Karpas-422 (cell line): ENCODE measurements at regions not wholly inside any gene's neighbourhood (a gene's known extent, or its start where the extent isn't known, plus 50 kb on each side); places are given as distances from the start of the nearest gene placed in this dataset.

Source experiments
- DNase-seq: peaks from one replicate; pipeline ENCODE4 v3.0.0-alpha.2; 2015
- H2AFZ ChIP-seq: fragments of 200-600 bp; sonication (generic); 2 replicates; pipeline ENCODE4 v1.6.1; 2014; ENCODE audit warnings: antibody characterized with exemption, low read length, mixed read lengths
- H3K27ac ChIP-seq: fragments of 200-600 bp; sonication (generic); 2 replicates; pipeline ENCODE4 v1.5.1; 2014; ENCODE audit warnings: mild to moderate bottlenecking, low read length, moderate library complexity
- H3K27me3 ChIP-seq: fragments of 200-600 bp; sonication (generic); 2 replicates; pipeline ENCODE4 v1.6.1; 2014; ENCODE audit warnings: low read length, mixed read lengths
- H3K36me3 ChIP-seq: fragments of 200-600 bp; sonication (generic); 2 replicates; pipeline ENCODE4 v1.6.1; 2014; ENCODE audit warnings: low read length, mixed read lengths; ENCODE audit not compliant: insufficient read depth
- H3K4me1 ChIP-seq: fragments of 200-600 bp; sonication (generic); 2 replicates; pipeline ENCODE4 v1.6.1; 2014; ENCODE audit warnings: mild to moderate bottlenecking, low read length, mixed read lengths
- H3K4me2 ChIP-seq: fragments of 200-600 bp; sonication (generic); 2 replicates; pipeline ENCODE4 v1.6.1; 2014; ENCODE audit warnings: low read length, low read depth, mild to moderate bottlenecking; ENCODE audit not compliant: poor library complexity, severe bottlenecking
- H3K4me3 ChIP-seq: fragments of 200-600 bp; sonication (generic); 2 replicates; pipeline ENCODE4 v1.5.1; 2014; ENCODE audit warnings: mild to moderate bottlenecking, antibody characterized with exemption, low read length, mixed read lengths
- H3K79me2 ChIP-seq: fragments of 200-600 bp; sonication (generic); 2 replicates; pipeline ENCODE4 v1.6.1; 2014; ENCODE audit warnings: mild to moderate bottlenecking, low read length, mixed read lengths
- H3K9ac ChIP-seq: fragments of 200-600 bp; sonication (generic); 2 replicates; pipeline ENCODE4 v1.6.0; 2014; ENCODE audit warnings: low read length
- H3K9me2 ChIP-seq: fragments of 200-600 bp; sonication (generic), shearing (Covaris generic); replicated peaks from 2 replicates; pipeline ENCODE4 v1.6.0; 2014; ENCODE audit warnings: mild to moderate bottlenecking, low read length, moderate library complexity; ENCODE audit not compliant: insufficient read depth
- H3K9me3 ChIP-seq: fragments of 300-700, 200-600 bp; sonication (generic); 2 replicates; pipeline ENCODE4 v1.6.1; 2014; ENCODE audit warnings: low read length, mixed read lengths
- H4K20me1 ChIP-seq: fragments of 200-600 bp; sonication (generic); 2 replicates; pipeline ENCODE4 v1.6.1; 2014; ENCODE audit warnings: mild to moderate bottlenecking, antibody characterized with exemption, low read length, low read depth; ENCODE audit not compliant: insufficient read depth

DNA sequence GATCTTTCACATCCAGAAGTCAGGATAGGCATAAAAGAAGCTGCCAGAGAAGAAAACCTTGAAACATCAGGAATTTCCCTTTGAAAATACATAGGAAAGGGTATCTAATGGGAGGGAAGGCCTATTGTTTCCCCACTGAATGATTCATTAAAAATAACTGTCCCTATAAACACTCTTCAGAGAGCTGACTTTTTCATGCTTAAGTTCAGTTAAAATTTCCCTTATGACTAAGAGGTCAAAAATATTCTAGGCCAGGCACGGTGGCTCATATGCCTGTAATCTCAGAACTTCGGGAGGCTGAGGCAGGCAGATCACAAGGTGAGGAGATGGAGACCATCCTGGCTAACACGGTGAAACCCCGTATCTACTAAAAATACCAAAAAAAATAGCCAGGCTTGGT lies 499.5 kb downstream of the ENC1 start:
- Histone ChIP-seq H3K36me3 (no peaks in the 10 kb centered on the region), H3K4me1 (no peaks in the 10 kb centered on the region), H2AFZ (no peak overlapping the region), H3K27ac (no peak overlapping the region), H3K9me2 (no peaks in the 10 kb centered on the region), H3K27me3 (no peaks in the 10 kb centered on the region), H3K79me2 (no peaks in the 10 kb centered on the region), H3K9me3 (no peaks in the 10 kb centered on the region), H3K4me2 (no peak overlapping the region), H3K9ac (no peak overlapping the region), H3K4me3 (no peak overlapping the region), H4K20me1 (no peaks in the 10 kb centered on the region)
- DNase-seq = no peak

GRCh38 chr5:74140409-74140808 lies 500.1 kb downstream of the ENC1 start:
- Histone ChIP-seq H4K20me1 (no peaks in the 10 kb centered on the region), H3K36me3 (no peaks in the 10 kb centered on the region), H3K4me2 (no peak overlapping the region), H3K4me1 (no peaks in the 10 kb centered on the region), H3K27ac (no peak overlapping the region), H3K79me2 (no peaks in the 10 kb centered on the region), H3K9me2 (no peaks in the 10 kb centered on the region), H3K9me3 (no peaks in the 10 kb centered on the region), H3K9ac (no peak overlapping the region), H2AFZ (no peak overlapping the region), H3K4me3 (no peak overlapping the region), H3K27me3 (no peaks in the 10 kb centered on the region)
- no peak for DNase-seq

DNA sequence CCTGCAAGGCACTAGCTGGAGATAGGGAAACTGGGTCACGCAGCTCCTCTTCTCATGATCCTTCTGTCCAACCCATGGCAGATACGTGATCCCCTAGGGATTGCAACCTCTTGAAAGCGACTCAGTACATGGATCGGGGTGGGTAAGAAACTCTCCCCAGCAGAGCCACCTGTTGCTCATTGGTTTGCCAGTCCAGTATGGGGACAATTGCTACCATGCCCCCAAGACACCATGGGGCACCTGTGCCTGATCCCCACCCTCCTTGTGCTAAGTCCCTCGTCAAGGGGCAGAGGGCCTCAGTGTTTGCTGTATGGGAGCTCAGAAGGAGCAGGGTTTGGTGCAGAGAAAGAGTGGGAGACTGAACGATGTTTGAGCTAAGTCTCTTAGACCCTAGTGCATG lies 500.9 kb downstream of the ENC1 start:
- no peak for DNase-seq
- Histone ChIP-seq H3K9me2 (no peaks in the 10 kb centered on the region), H3K36me3 (no peaks in the 10 kb centered on the region), H3K4me2 (no peak overlapping the region), H4K20me1 (no peaks in the 10 kb centered on the region), H3K4me3 (no peak overlapping the region), H3K79me2 (no peaks in the 10 kb centered on the region), H3K4me1 (no peaks in the 10 kb centered on the region), H3K9ac (no peak overlapping the region), H2AFZ (no peak overlapping the region), H3K27me3 (no peaks in the 10 kb centered on the region), H3K9me3 (no peaks in the 10 kb centered on the region), H3K27ac (no peak overlapping the region)

GRCh38 chr5:74138721-74139120 lies 501.8 kb downstream of the ENC1 start:
- no peaks in the 10 kb centered on the region for H3K79me2 ChIP-seq
- H3K9me3 ChIP-seq = no peaks in the 10 kb centered on the region
- no peaks in the 10 kb centered on the region for H4K20me1 ChIP-seq
- H3K36me3 ChIP-seq = no peaks in the 10 kb centered on the region
- H3K4me1 ChIP-seq = no peaks in the 10 kb centered on the region
- no peak overlapping the region for H3K27ac ChIP-seq
- no peaks in the 10 kb centered on the region for H3K9me2 ChIP-seq
- no peak overlapping the region for H3K4me2 ChIP-seq
- H3K9ac ChIP-seq = no peak overlapping the region
- H3K27me3 ChIP-seq = no peaks in the 10 kb centered on the region
- no peak for DNase-seq
- no peak overlapping the region for H3K4me3 ChIP-seq
- H2AFZ ChIP-seq = no peak overlapping the region

GRCh38 chr5:74136276-74136825 lies 504.2 kb downstream of the ENC1 start:
- no peak overlapping the region for H3K4me2 ChIP-seq
- H3K9me2 ChIP-seq = no peaks in the 10 kb centered on the region
- no peak for DNase-seq
- no peaks in the 10 kb centered on the region for H3K79me2 ChIP-seq
- H3K36me3 ChIP-seq = no peaks in the 10 kb centered on the region
- no peak overlapping the region for H3K27ac ChIP-seq
- no peaks in the 10 kb centered on the region for H3K9me3 ChIP-seq
- H2AFZ ChIP-seq = no peak overlapping the region
- no peak overlapping the region for H3K9ac ChIP-seq
- no peaks in the 10 kb centered on the region for H4K20me1 ChIP-seq
- H3K4me3 ChIP-seq = no peak overlapping the region
- no peaks in the 10 kb centered on the region for H3K4me1 ChIP-seq
- no peaks in the 10 kb centered on the region for H3K27me3 ChIP-seq

GRCh38 chr5:74135033-74135432 lies 505.5 kb downstream of the ENC1 start:
- H3K36me3 ChIP-seq = no peaks in the 10 kb centered on the region
- no peak overlapping the region for H3K4me2 ChIP-seq
- no peaks in the 10 kb centered on the region for H4K20me1 ChIP-seq
- no peaks in the 10 kb centered on the region for H3K4me1 ChIP-seq
- H3K9me2 ChIP-seq = no peaks in the 10 kb centered on the region
- H3K9me3 ChIP-seq = no peaks in the 10 kb centered on the region
- no peaks in the 10 kb centered on the region for H3K27me3 ChIP-seq
- no peak overlapping the region for H3K4me3 ChIP-seq
- no peak overlapping the region for H3K9ac ChIP-seq
- no peak for DNase-seq
- H3K27ac ChIP-seq = no peak overlapping the region
- H3K79me2 ChIP-seq = no peaks in the 10 kb centered on the region
- no peak overlapping the region for H2AFZ ChIP-seq

DNA sequence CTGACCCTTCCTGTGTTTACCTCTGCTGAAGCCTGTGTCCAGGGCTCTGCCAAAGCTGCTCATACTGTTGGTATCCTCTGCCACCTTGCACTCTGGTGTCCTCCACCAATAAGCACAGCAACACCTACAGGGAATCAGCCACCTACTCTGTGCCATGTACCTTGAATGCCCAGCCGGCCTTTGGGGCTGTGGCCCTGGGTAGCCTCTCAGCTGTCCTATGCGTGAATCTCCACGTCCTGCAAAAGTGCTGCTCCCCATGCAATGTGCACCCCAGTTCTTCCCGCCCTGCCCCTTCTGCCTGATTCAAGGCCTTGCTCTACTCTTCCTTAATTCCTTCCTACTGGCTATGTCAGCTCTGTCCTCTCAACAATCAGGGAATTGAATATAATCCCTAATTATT lies 506.5 kb downstream of the ARHGEF28 start:
- Histone ChIP-seq H3K36me3 (no peaks in the 10 kb centered on the region), H3K79me2 (no peaks in the 10 kb centered on the region), H3K4me1 (no peaks in the 10 kb centered on the region), H3K4me2 (no peak overlapping the region), H2AFZ (no peak overlapping the region), H3K27ac (no peak overlapping the region), H3K27me3 (no peaks in the 10 kb centered on the region), H3K4me3 (no peak overlapping the region), H3K9ac (no peak overlapping the region), H3K9me3 (no peaks in the 10 kb centered on the region), H3K9me2 (no peaks in the 10 kb centered on the region), H4K20me1 (no peaks in the 10 kb centered on the region)
- DNase-seq = no peak

DNA sequence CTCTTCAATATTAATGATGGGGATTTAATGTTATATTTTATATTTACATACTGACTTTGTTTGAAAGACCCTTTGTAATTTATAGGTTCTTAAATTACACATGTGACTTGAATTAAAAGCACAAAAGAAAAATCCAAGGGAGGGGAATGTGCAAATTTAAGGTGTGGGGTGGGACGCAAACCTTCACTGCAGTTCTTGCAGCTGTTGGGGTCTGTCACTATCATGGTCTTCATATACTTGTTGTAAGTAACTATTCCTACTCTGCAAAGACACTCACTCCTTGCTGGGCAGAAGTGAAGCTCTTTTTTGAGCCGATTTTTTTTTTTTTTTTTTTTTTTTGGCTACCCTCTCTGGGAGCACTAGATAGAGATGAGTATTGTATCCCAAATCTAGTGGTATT lies 505.3 kb downstream of the ARHGEF28 start:
- H2AFZ ChIP-seq = no peak overlapping the region
- no peaks in the 10 kb centered on the region for H4K20me1 ChIP-seq
- H3K4me1 ChIP-seq = no peaks in the 10 kb centered on the region
- no peak overlapping the region for H3K4me3 ChIP-seq
- no peak overlapping the region for H3K27ac ChIP-seq
- DNase-seq = no peak
- H3K9ac ChIP-seq = no peak overlapping the region
- H3K79me2 ChIP-seq = no peaks in the 10 kb centered on the region
- no peak overlapping the region for H3K4me2 ChIP-seq
- no peaks in the 10 kb centered on the region for H3K9me2 ChIP-seq
- H3K36me3 ChIP-seq = no peaks in the 10 kb centered on the region
- no peaks in the 10 kb centered on the region for H3K27me3 ChIP-seq
- H3K9me3 ChIP-seq = no peaks in the 10 kb centered on the region
